HG02678 (cell line): ENCODE measurements at regions not wholly inside any gene's neighbourhood (a gene's known extent, or its start where the extent isn't known, plus 50 kb on each side); places are given as distances from the start of the nearest gene placed in this dataset.
"Not testable (repeated sequence)": the region's sequence is repeated elsewhere in the genome, so short reads cannot be mapped to it uniquely, and the experiment has no call there.

Source experiments
- ATAC-seq: cut with Tn5 transposase; IDR thresholded peaks from one replicate; pipeline ENCODE4 v1.9.1; 2021; ENCODE audit warnings: mild to moderate bottlenecking, moderate library complexity; ENCODE audit not compliant: unreplicated experiment

- no peak for ATAC-seq
These were observed 1365.3 kb downstream of the NCAM2 start for GRCh38 chr21:22363504-22363903.

GRCh38 chr21:22364163-22364562 is 1366.0 kb downstream of the NCAM2 start:
- no peak for ATAC-seq

- no peak for ATAC-seq
These were observed 1376.2 kb downstream of the NCAM2 start for GRCh38 chr21:22374218-22374969.

- ATAC-seq = not testable (repeated sequence)
These were observed 1379.6 kb downstream of the NCAM2 start for GRCh38 chr21:22377795-22378194.

- ATAC-seq = no peak
These were observed 1395.1 kb downstream of the NCAM2 start for GRCh38 chr21:22393324-22393723.

- no peak for ATAC-seq
These were observed 1397.8 kb downstream of the NCAM2 start for GRCh38 chr21:22395965-22396364.

- ATAC-seq = no peak
These were observed 1401.7 kb downstream of the NCAM2 start for GRCh38 chr21:22399681-22400514.

- no peak for ATAC-seq
These were observed 1411.4 kb downstream of the NCAM2 start for GRCh38 chr21:22409571-22409970.

GRCh38 chr21:22416555-22416954 is 1418.3 kb downstream of the NCAM2 start:
- ATAC-seq = no peak

- no peak for ATAC-seq
These were observed 1423.4 kb downstream of the NCAM2 start for GRCh38 chr21:22421416-22422180.

- ATAC-seq = no peak
These were observed 1440.3 kb downstream of the NCAM2 start for GRCh38 chr21:22438428-22439086.

GRCh38 chr21:22444990-22445389 is 1446.8 kb downstream of the NCAM2 start:
- no peak for ATAC-seq

- no peak for ATAC-seq
These were observed 1452.3 kb downstream of the NCAM2 start for GRCh38 chr21:22450507-22450906.

GRCh38 chr21:22456241-22456640 is 1458.0 kb downstream of the NCAM2 start:
- ATAC-seq = no peak

- ATAC-seq = no peak
These were observed 1470.7 kb downstream of the NCAM2 start for GRCh38 chr21:22468893-22469292.

GRCh38 chr21:22474403-22474802 is 1476.2 kb downstream of the NCAM2 start:
- no peak for ATAC-seq

- ATAC-seq = no peak
These were observed 1478.0 kb downstream of the NCAM2 start for GRCh38 chr21:22476214-22476613.

- ATAC-seq = no peak
These were observed 1478.8 kb downstream of the NCAM2 start for GRCh38 chr21:22476726-22477646.

- no peak for ATAC-seq
These were observed 1491.8 kb downstream of the NCAM2 start for GRCh38 chr21:22490049-22490448.

- no peak for ATAC-seq
These were observed 1518.0 kb downstream of the NCAM2 start for GRCh38 chr21:22516230-22516629.
